OCI-LY3 (cell line): ENCODE measurements at regions not wholly inside any gene's neighbourhood (a gene's known extent, or its start where the extent isn't known, plus 50 kb on each side); places are given as distances from the start of the nearest gene placed in this dataset.

Experiments used
- H2AFZ ChIP-seq: fragments of 200-600, 300-600 bp; shearing (Covaris generic); 2 replicates; pipeline ENCODE4 v1.6.0; 2014; ENCODE audit warnings: antibody characterized with exemption, low read depth, low read length
- H3K27ac ChIP-seq: fragments of 200-600, 300-600 bp; sonication (generic); 2 replicates; pipeline ENCODE4 v1.5.1; 2014; ENCODE audit warnings: mild to moderate bottlenecking, low read length, moderate library complexity, mixed read lengths
- H3K27me3 ChIP-seq: fragments of 200-600, 300-600 bp; sonication (generic); 2 replicates; pipeline ENCODE4 v1.6.1; 2014; ENCODE audit warnings: low read depth, low read length, mixed read lengths
- H3K36me3 ChIP-seq: fragments of 200-600, 300-600 bp; sonication (generic); replicated peaks from 2 replicates; pipeline ENCODE3; 2014; ENCODE audit warnings: low read depth, low read length, mixed read lengths
- H3K4me1 ChIP-seq: fragments of 300-600, 200-600 bp; sonication (generic); 2 replicates; pipeline ENCODE4 v1.6.1; 2014; ENCODE audit warnings: low read length, mixed read lengths
- H3K4me2 ChIP-seq: fragments of 200-600, 300-600 bp; sonication (generic); 2 replicates; pipeline ENCODE4 v1.6.1; 2014; ENCODE audit warnings: low read length, mixed read lengths
- H3K4me3 ChIP-seq: fragments of 300-600, 200-600 bp; sonication (generic); 2 replicates; pipeline ENCODE4 v1.5.1; 2014; ENCODE audit warnings: antibody characterized with exemption, mild to moderate bottlenecking, low read length, moderate library complexity
- H3K79me2 ChIP-seq: fragments of 300-600, 200-600 bp; shearing (Covaris generic); 2 replicates; pipeline ENCODE4 v1.6.1; 2014; ENCODE audit warnings: mild to moderate bottlenecking, low read length, mixed read lengths
- H3K9ac ChIP-seq: fragments of 300-600, 200-600 bp; shearing (Covaris generic); 2 replicates; pipeline ENCODE4 v1.6.0; 2014; ENCODE audit warnings: mild to moderate bottlenecking, low read length, moderate library complexity
- H3K9me3 ChIP-seq: fragments of 200-600, 300-600 bp; shearing (Covaris generic); 2 replicates; pipeline ENCODE4 v1.6.1; 2014; ENCODE audit warnings: low read length, mixed read lengths; ENCODE audit not compliant: insufficient read depth
- H4K20me1 ChIP-seq: fragments of 200-600, 300-600 bp; sonication (generic); 2 replicates; pipeline ENCODE4 v1.6.1; 2016; ENCODE audit warnings: low read length, mixed read lengths; ENCODE audit not compliant: insufficient read depth
- EZH2phosphoT487 ChIP-seq: fragments of 200-600 bp; shearing (Covaris generic); IDR thresholded peaks from 2 replicates; pipeline ENCODE4 v1.6.1; 2018; ENCODE audit warnings: antibody characterized with exemption, mixed run types, low read depth
- TF ChIP-seq, protein P1 (sequence below): fragments of 200-600, 300-600 bp; sonication (generic); IDR thresholded peaks from 2 replicates; pipeline ENCODE4 v1.5.1; 2014; ENCODE audit warnings: antibody characterized with exemption, low read length, low read depth

DNA sequence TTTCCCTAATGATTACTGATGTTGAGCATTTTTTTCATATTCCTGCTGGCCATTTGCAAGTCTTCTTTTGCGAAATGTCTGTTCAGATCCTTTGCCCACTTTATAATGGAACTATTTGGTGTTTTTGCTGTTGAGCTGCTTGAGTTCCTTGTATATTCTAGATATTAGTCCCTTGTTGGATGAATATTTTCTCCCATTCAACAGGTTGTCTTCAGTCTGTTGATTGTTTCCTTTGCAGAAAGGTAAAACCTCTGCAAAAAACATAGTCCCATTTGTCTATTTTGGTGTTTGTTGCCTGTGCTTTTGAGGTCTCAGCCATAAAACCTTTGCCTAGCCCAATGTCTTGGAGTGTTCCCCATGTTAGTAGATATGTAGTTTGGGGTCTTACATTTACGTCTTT lies 78.0 kb upstream of the GUCA2B start:
- Histone ChIP-seq H3K27ac (no peak overlapping the region), H3K9ac (no peak overlapping the region), H3K79me2 (no peaks in the 10 kb centered on the region), H3K4me2 (peak overlapping the region; percentile 16), H4K20me1 (no peaks in the 10 kb centered on the region), H3K4me3 (no peak overlapping the region), H3K27me3 (no peaks in the 10 kb centered on the region), H2AFZ (no peak overlapping the region), H3K36me3 (no peaks in the 10 kb centered on the region), H3K4me1 (peaks cover 14% of the 10 kb centered on the region), H3K9me3 (no peaks in the 10 kb centered on the region)
- TF ChIP-seq, protein P1, sequence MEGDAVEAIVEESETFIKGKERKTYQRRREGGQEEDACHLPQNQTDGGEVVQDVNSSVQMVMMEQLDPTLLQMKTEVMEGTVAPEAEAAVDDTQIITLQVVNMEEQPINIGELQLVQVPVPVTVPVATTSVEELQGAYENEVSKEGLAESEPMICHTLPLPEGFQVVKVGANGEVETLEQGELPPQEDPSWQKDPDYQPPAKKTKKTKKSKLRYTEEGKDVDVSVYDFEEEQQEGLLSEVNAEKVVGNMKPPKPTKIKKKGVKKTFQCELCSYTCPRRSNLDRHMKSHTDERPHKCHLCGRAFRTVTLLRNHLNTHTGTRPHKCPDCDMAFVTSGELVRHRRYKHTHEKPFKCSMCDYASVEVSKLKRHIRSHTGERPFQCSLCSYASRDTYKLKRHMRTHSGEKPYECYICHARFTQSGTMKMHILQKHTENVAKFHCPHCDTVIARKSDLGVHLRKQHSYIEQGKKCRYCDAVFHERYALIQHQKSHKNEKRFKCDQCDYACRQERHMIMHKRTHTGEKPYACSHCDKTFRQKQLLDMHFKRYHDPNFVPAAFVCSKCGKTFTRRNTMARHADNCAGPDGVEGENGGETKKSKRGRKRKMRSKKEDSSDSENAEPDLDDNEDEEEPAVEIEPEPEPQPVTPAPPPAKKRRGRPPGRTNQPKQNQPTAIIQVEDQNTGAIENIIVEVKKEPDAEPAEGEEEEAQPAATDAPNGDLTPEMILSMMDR, result no peak
- TF ChIP-seq EZH2phosphoT487, result no peak

DNA sequence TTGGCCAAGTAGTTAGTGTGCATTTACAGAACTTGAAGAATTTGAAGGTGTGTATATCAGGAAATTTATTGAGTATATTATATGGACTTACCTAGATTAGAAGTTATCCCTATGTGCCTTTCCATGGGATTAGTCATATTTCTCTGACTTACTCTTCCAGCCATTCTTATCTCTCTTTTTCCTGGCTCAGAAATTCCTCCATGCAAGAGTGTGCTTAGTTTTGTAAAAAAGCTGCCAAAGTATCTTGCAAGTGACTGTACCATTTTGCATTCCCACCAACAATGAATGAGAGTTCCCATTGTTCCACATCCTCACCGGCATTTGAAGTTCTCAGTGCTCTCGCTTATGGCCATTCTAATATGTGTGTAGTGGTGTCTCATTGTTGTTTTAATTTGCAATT lies 82.2 kb upstream of the GUCA2B start:
- Histone ChIP-seq H3K27me3 (no peaks in the 10 kb centered on the region), H3K4me3 (no peak overlapping the region), H3K27ac (no peak overlapping the region), H3K9me3 (no peaks in the 10 kb centered on the region), H3K4me2 (no peak overlapping the region), H2AFZ (no peak overlapping the region), H3K36me3 (no peaks in the 10 kb centered on the region), H3K4me1 (peaks cover 14% of the 10 kb centered on the region), H3K79me2 (no peaks in the 10 kb centered on the region), H3K9ac (no peak overlapping the region), H4K20me1 (no peaks in the 10 kb centered on the region)
- TF ChIP-seq, protein P1, result no peak
- TF ChIP-seq EZH2phosphoT487, result no peak

DNA sequence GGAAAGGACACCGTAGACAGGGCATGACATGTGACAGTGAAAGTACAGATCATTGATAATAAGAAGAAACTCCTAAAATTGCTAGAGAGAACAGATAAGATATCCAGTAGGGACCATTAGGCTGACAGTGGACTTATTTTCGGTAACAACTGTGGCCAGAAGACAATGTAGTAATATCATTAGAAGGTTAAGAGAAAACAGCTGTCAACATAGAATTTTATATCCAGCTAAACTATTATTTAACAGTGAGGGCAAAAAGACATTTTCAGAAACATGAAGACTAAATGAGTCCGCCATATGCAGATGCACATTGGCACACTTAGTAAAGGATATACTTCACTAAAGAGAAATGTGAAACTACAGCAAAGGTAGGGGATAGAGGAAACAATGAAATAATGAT lies 95.4 kb upstream of the GUCA2B start:
- H3K27ac ChIP-seq, result no peak overlapping the region
- H3K9ac ChIP-seq, result no peak overlapping the region
- H3K79me2 ChIP-seq, result no peaks in the 10 kb centered on the region
- no peaks in the 10 kb centered on the region for H4K20me1 ChIP-seq
- H3K36me3 ChIP-seq, result no peaks in the 10 kb centered on the region
- no peaks in the 10 kb centered on the region for H3K27me3 ChIP-seq
- H3K4me2 ChIP-seq, result no peak overlapping the region
- H2AFZ ChIP-seq, result no peak overlapping the region
- no peaks in the 10 kb centered on the region for H3K4me1 ChIP-seq
- peaks cover 6% of the 10 kb centered on the region; the same call in 1 of the 2 replicates for H3K9me3 ChIP-seq
- TF ChIP-seq EZH2phosphoT487, result no peak
- TF ChIP-seq, protein P1, result no peak
- no peak overlapping the region for H3K4me3 ChIP-seq

DNA sequence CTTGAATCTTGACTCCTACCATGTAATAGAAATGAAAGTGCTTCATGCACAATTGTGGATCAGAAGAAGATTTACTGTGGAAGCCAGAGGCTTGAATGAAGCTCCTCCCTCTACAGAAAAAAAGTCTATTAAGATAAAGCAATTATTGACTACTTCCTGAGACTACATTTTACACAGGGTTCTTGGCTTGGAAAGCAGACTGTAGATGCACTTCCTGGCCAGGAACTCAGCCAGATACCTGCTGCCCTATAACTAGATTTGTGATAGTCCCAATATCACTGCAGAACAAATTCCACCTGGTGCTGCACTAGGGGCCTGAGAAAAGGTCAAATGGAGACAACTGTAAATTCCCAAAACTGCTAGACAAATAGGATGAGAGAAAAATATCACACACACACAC lies 96.8 kb upstream of the GUCA2B start:
- Histone ChIP-seq H3K9ac (no peak overlapping the region), H3K36me3 (no peaks in the 10 kb centered on the region), H3K79me2 (no peaks in the 10 kb centered on the region), H3K27ac (no peak overlapping the region), H2AFZ (no peak overlapping the region), H3K4me2 (no peak overlapping the region), H3K4me1 (no peaks in the 10 kb centered on the region), H3K4me3 (no peak overlapping the region), H3K9me3 (peaks cover 6% of the 10 kb centered on the region; the same call in 1 of the 2 replicates), H4K20me1 (no peaks in the 10 kb centered on the region), H3K27me3 (no peaks in the 10 kb centered on the region)
- TF ChIP-seq, protein P1, result no peak
- TF ChIP-seq EZH2phosphoT487, result no peak
